H1 (cell line): ENCODE measurements at regions not wholly inside any gene's neighbourhood (a gene's known extent, or its start where the extent isn't known, plus 50 kb on each side); places are given as distances from the start of the nearest gene placed in this dataset.

ENCODE experiments used
- CTCF ChIA-PET: fragments of 300-600 bp; sonication (Branson Sonifier 250); formaldehyde crosslinking; loops from one replicate; lab custom pipeline; 2021; ENCODE audit not compliant: partially characterized antibody; lab: Charles Lee
- POLR2A ChIA-PET: fragments of 300-600 bp; sonication (Branson Sonifier 250); formaldehyde crosslinking; loops from one replicate; lab custom pipeline; 2021; ENCODE audit warnings: inconsistent platforms; ENCODE audit not compliant: partially characterized antibody; lab: Charles Lee
- DNase-seq, 2 experiments: peaks; one replicate each; pipeline versions ENCODE4 v3.0.0 to v3.0.0-alpha.2; 2010 to 2022; ENCODE audit warnings: low spot score in 2 of 2, low read depth in 1 of 2, mixed read lengths in 1 of 2
- FAIRE-seq: peaks from 2 replicates; lab custom pipeline; 2011; peaks lifted over from hg19 to GRCh38; lab: Jason Lieb, UNC
- H2AFZ ChIP-seq: 2 replicates; pipeline ENCODE4 v1.8.1; 2012; ENCODE audit warnings: low read length, inconsistent platforms
- H2AK5ac ChIP-seq: 2 replicates; pipeline ENCODE4 v1.6.1; 2013; ENCODE audit warnings: low read depth, low read length
- H2BK120ac ChIP-seq: replicated peaks from 2 replicates; pipeline ENCODE3; 2013; ENCODE audit warnings: low read depth, low read length, inconsistent platforms
- H2BK12ac ChIP-seq: 2 replicates; pipeline ENCODE4 v1.6.1; 2013; ENCODE audit warnings: low read depth, low read length
- H2BK15ac ChIP-seq: 2 replicates; pipeline ENCODE4 v1.6.1; 2013; ENCODE audit warnings: low read length
- H2BK20ac ChIP-seq: 2 replicates; pipeline ENCODE4 v1.6.1; 2013; ENCODE audit warnings: low read length
- H2BK5ac ChIP-seq: 2 replicates; pipeline ENCODE4 v1.6.1; 2013; ENCODE audit warnings: low read depth, low read length
- H3K14ac ChIP-seq: 2 replicates; pipeline ENCODE4 v1.6.1; 2013; ENCODE audit warnings: inconsistent platforms; ENCODE audit not compliant: insufficient read length
- H3K18ac ChIP-seq: 2 replicates; pipeline ENCODE4 v1.6.1; 2013; ENCODE audit warnings: low read length; ENCODE audit errors: extremely low read depth
- H3K23ac ChIP-seq: 2 replicates; pipeline ENCODE4 v1.6.1; 2013; ENCODE audit warnings: inconsistent platforms; ENCODE audit not compliant: insufficient read length
- H3K23me2 ChIP-seq: 2 replicates; pipeline ENCODE4 v1.6.1; 2013; ENCODE audit warnings: low read depth, low read length
- H3K27ac ChIP-seq: 2 replicates; pipeline ENCODE4 v1.6.1; 2011; ENCODE audit warnings: low read depth, low read length, inconsistent platforms
- H3K27me3 ChIP-seq, 4 experiments: replicated peaks in 1 of 4; 1 replicate in 1 of 4; 2 replicates in 3 of 4; pipeline versions ENCODE4 v1.6.1 to v1.8.1; 2011 to 2013; ENCODE audit warnings: low read length in 3 of 4, mild to moderate bottlenecking in 3 of 4, inconsistent platforms in 2 of 4, mixed read lengths in 2 of 4, moderate library complexity in 1 of 4; ENCODE audit not compliant: control insufficient read depth in 3 of 4, insufficient read depth in 3 of 4; ENCODE audit errors: extremely low read depth in 1 of 4
- H3K36me3 ChIP-seq, 4 experiments: 2 replicates each; pipeline versions ENCODE4 v1.6.1 to v1.8.1; 2011 to 2013; ENCODE audit warnings: mild to moderate bottlenecking in 4 of 4, low read length in 3 of 4, moderate library complexity in 2 of 4, control low read depth in 1 of 4, inconsistent platforms in 1 of 4; ENCODE audit not compliant: insufficient read depth in 4 of 4, control insufficient read depth in 2 of 4
- H3K4ac ChIP-seq: replicated peaks from 2 replicates; pipeline ENCODE3; 2013; ENCODE audit warnings: low read length, low read depth, mixed read lengths, inconsistent platforms; ENCODE audit not compliant: insufficient read length
- H3K4me1 ChIP-seq, 4 experiments: replicated peaks in 1 of 4; 1 replicate in 1 of 4; 2 replicates in 3 of 4; pipeline versions ENCODE4 v1.6.1 to v1.8.1; 2011 to 2013; ENCODE audit warnings: low read length in 3 of 4, inconsistent platforms in 2 of 4, mixed read lengths in 1 of 4; ENCODE audit not compliant: insufficient read depth in 4 of 4, control insufficient read depth in 3 of 4
- H3K4me2 ChIP-seq, 2 experiments: 2 replicates each; pipeline versions ENCODE4 v1.6.1 to v1.8.1; 2011 to 2013; ENCODE audit warnings: low read depth in 2 of 2, low read length in 2 of 2, control low read depth in 1 of 2, inconsistent platforms in 1 of 2, mild to moderate bottlenecking in 1 of 2; ENCODE audit not compliant: insufficient read depth in 1 of 2
- H3K4me3 ChIP-seq, 4 experiments: fragments of 200-600, 300-600 bp in 1 of 4; sonication (generic), shearing (Covaris generic), sonication (Bioruptor Twin) in 1 of 4; 2 replicates each; pipeline versions ENCODE4 v1.5.1 to v1.8.1; 2011 to 2016; ENCODE audit warnings: low read length in 4 of 4, low read depth in 3 of 4, control low read depth in 2 of 4, inconsistent platforms in 2 of 4, mild to moderate bottlenecking in 2 of 4, mixed read lengths in 1 of 4, moderate library complexity in 1 of 4; ENCODE audit not compliant: insufficient read depth in 2 of 4; ENCODE audit errors: extremely low read depth in 1 of 4
- H3K56ac ChIP-seq: replicated peaks from 2 replicates; pipeline ENCODE3; 2013; ENCODE audit warnings: low read depth, mild to moderate bottlenecking, mixed read lengths, low read length, inconsistent platforms; ENCODE audit not compliant: insufficient read length
- H3K79me1 ChIP-seq: 2 replicates; pipeline ENCODE4 v1.6.1; 2013; ENCODE audit warnings: low read depth, low read length, control low read depth
- H3K79me2 ChIP-seq, 2 experiments: 2 replicates each; pipeline versions ENCODE4 v1.6.1 to v1.8.1; 2012 to 2013; ENCODE audit warnings: low read length in 2 of 2, mild to moderate bottlenecking in 2 of 2, inconsistent platforms in 1 of 2; ENCODE audit not compliant: insufficient read depth in 2 of 2, control insufficient read depth in 1 of 2
- H3K9ac ChIP-seq, 4 experiments: replicated peaks in 1 of 4; 1 replicate in 1 of 4; 2 replicates in 3 of 4; pipeline versions ENCODE4 v1.6.1 to v1.8.1; 2011 to 2013; ENCODE audit warnings: low read depth in 3 of 4, low read length in 3 of 4, control low read depth in 2 of 4, mild to moderate bottlenecking in 2 of 4, moderate library complexity in 2 of 4, inconsistent platforms in 1 of 4; ENCODE audit errors: extremely low read depth in 1 of 4
- H3K9me3 ChIP-seq, 2 experiments: 2 replicates each; pipeline versions ENCODE4 v1.6.1 to v1.8.1; 2012 to 2013; ENCODE audit warnings: mild to moderate bottlenecking in 2 of 2, moderate library complexity in 2 of 2, control low read depth in 1 of 2, inconsistent platforms in 1 of 2, low read depth in 1 of 2, low read length in 1 of 2, mixed read lengths in 1 of 2; ENCODE audit not compliant: insufficient read depth in 2 of 2
- H4K20me1 ChIP-seq, 2 experiments: replicated peaks in 1 of 2; 2 replicates each; pipeline versions ENCODE3 to v1.8.1; 2011 to 2013; ENCODE audit warnings: inconsistent platforms in 2 of 2, low read length in 2 of 2, mild to moderate bottlenecking in 1 of 2; ENCODE audit not compliant: insufficient read depth in 2 of 2, control insufficient read depth in 1 of 2
- H4K5ac ChIP-seq: 2 replicates; pipeline ENCODE4 v1.6.1; 2013; ENCODE audit warnings: low read length, low read depth, mixed read lengths, inconsistent platforms; ENCODE audit not compliant: insufficient read length
- H4K8ac ChIP-seq: 2 replicates; pipeline ENCODE4 v1.8.0; 2013; ENCODE audit warnings: mild to moderate bottlenecking, moderate library complexity, low read length, inconsistent platforms; ENCODE audit not compliant: insufficient read depth; ENCODE audit errors: extremely low read depth
- H4K91ac ChIP-seq: replicated peaks from 2 replicates; pipeline ENCODE3; 2013; ENCODE audit warnings: low read length, mixed read lengths, inconsistent platforms; ENCODE audit not compliant: insufficient read length
- ASH2L ChIP-seq: fragments of 200-600, 300-600 bp; sonication (generic); IDR thresholded peaks from one replicate; pipeline ENCODE4 v1.7.1; 2017; ENCODE audit warnings: low read length
- CBX5 ChIP-seq: fragments of 300-800, 300-1000 bp; sonication (generic); IDR thresholded peaks from 2 replicates; pipeline ENCODE4 v1.7.1; 2016; ENCODE audit warnings: antibody characterized with exemption, low read length, low read depth
- CEBPB ChIP-seq: IDR thresholded peaks from 2 replicates; pipeline ENCODE4 v1.6.1; 2012; ENCODE audit warnings: low read depth, low read length
- EGR1 ChIP-seq: IDR thresholded peaks from 2 replicates; pipeline ENCODE4 v1.6.1; 2011; ENCODE audit warnings: low read depth, low read length, borderline replicate concordance
- FOSL1 ChIP-seq: IDR thresholded peaks from 2 replicates; pipeline ENCODE4 v1.6.1; 2011; ENCODE audit warnings: mild to moderate bottlenecking, low read depth, low read length, moderate library complexity; ENCODE audit not compliant: insufficient read depth
- JUN ChIP-seq: IDR thresholded peaks from 2 replicates; pipeline ENCODE4 v1.6.1; 2011; ENCODE audit warnings: low read depth, mild to moderate bottlenecking, improper control_type of control experiment, low read length
- KDM1A ChIP-seq: fragments of 200-600, 300-600 bp; sonication (generic); IDR thresholded peaks from 2 replicates; pipeline ENCODE4 v1.7.1; 2016; ENCODE audit warnings: mild to moderate bottlenecking, low read length, borderline replicate concordance
- MAFK ChIP-seq: IDR thresholded peaks from 2 replicates; pipeline ENCODE4 v1.6.1; 2012; ENCODE audit warnings: low read depth, mild to moderate bottlenecking, improper control_type of control experiment, low read length
- NANOG ChIP-seq: IDR thresholded peaks from 2 replicates; pipeline ENCODE4 v1.6.1; 2011; ENCODE audit warnings: low read length, low read depth, mild to moderate bottlenecking, inconsistent platforms; ENCODE audit not compliant: insufficient read depth, poor library complexity, severe bottlenecking
- NRF1 ChIP-seq: IDR thresholded peaks from 2 replicates; pipeline ENCODE4 v1.6.1; 2011; ENCODE audit warnings: mild to moderate bottlenecking, low read depth, low read length, improper control_type of control experiment
- SIRT6 ChIP-seq: IDR thresholded peaks from one replicate; pipeline ENCODE4 v1.7.1; 2012; ENCODE audit warnings: low read length, inconsistent platforms
- SP1 ChIP-seq: IDR thresholded peaks from 2 replicates; pipeline ENCODE4 v1.6.1; 2011; ENCODE audit warnings: low read depth, low read length
- SP2 ChIP-seq: IDR thresholded peaks from 2 replicates; pipeline ENCODE4 v1.6.1; 2012; ENCODE audit warnings: mild to moderate bottlenecking, low read length, inconsistent platforms
- SUZ12 ChIP-seq: fragments of 200-600 bp; sonication (generic); IDR thresholded peaks from 2 replicates; pipeline ENCODE4 v1.6.1; 2012; ENCODE audit warnings: mild to moderate bottlenecking, inconsistent platforms, low read length, moderate library complexity, mixed read lengths
- TBP ChIP-seq: IDR thresholded peaks from 2 replicates; pipeline ENCODE4 v1.6.1; 2011; ENCODE audit warnings: low read depth, low read length, improper control_type of control experiment
- WGBS, 2 experiments: shearing (Covaris generic) in 1 of 2; methylation state at CpG; one replicate each; pipeline versions ENCODE4 v1.1.6 to v1.1.7; 2013 to 2015; ENCODE audit warnings: low lambda C conversion rate in 2 of 2, mixed read lengths in 2 of 2, inconsistent platforms in 1 of 2, low coverage in 1 of 2, missing lambda C conversion rate in 1 of 2; ENCODE audit not compliant: insufficient replicate concordance in 2 of 2, insufficient coverage in 1 of 2, insufficient read length in 1 of 2; ENCODE audit errors: extremely low coverage in 1 of 2, missing lambda C conversion rate in 1 of 2; 5-methylcytosine and 5-hydroxymethylcytosine counted together
- TF ChIP-seq, protein P1 (sequence below): IDR thresholded peaks from 2 replicates; pipeline ENCODE4 v1.6.1; 2012; ENCODE audit warnings: inconsistent platforms

DNA sequence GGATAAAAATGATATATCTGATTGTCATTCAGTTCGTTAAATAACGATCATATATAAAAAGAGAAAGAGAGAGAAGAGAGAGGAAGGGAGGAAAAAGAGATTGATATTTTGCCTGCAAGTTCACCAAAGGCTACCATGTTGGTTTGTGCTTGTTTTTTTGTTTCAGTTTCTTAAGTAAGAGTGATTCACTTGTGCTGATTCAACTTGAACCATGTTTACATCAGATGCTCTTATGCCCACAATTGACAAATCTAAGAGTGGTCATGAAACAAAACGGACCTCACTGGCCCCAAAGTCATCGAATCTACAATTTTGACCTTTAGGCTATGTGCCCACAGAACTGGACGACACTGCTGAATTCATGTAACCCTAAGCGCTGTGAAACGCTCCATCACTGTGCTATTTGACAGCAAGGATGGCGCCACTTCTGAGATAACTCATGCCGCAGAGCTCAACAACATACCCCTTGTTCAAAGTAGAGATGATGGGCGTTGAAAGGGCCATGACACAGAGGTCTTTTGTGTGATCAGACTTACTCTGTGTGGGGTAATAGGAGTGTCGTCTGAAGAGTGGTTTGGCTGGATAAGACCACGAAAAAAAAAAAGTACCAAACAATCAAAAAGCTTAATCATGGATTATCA, 481.4 kb downstream of the SETD4 start:
- Histone ChIP-seq H4K91ac (no peak overlapping the region), H3K4me1 (no peaks in the 10 kb centered on the region), H3K27ac (no peak overlapping the region), H3K9ac (no peak overlapping the region), H3K18ac (no peak overlapping the region), H2BK20ac (no peak overlapping the region), H3K79me1 (no peaks in the 10 kb centered on the region), H4K5ac (no peak overlapping the region), H2BK15ac (no peak overlapping the region), H3K23ac (no peak overlapping the region), H2BK12ac (no peak overlapping the region), H3K14ac (no peak overlapping the region), H3K27me3 (no peaks in the 10 kb centered on the region), H2BK120ac (no peak overlapping the region), H3K9me3 (no peaks in the 10 kb centered on the region), H2AFZ (no peak overlapping the region), H3K36me3 (no peaks in the 10 kb centered on the region), H3K79me2 (no peaks in the 10 kb centered on the region), H3K4me3 (no peak overlapping the region), H4K8ac (no peak overlapping the region), H4K20me1 (no peaks in the 10 kb centered on the region), H3K4me2 (no peak overlapping the region), H2AK5ac (no peak overlapping the region), H2BK5ac (no peak overlapping the region), H3K23me2 (no peaks in the 10 kb centered on the region), H3K4ac (no peak overlapping the region), H3K56ac (no peak overlapping the region)
- FAIRE-seq (no peak), DNase-seq (no peak)
- ChIA-PET POLR2A (no interaction called here), CTCF (interaction anchor here (0.9 to 1.1 kb wide), 2 partner anchors 13 to 128 kb away, joined by 3 read pairs; no protein-coding TSS in a partner anchor)
- 90% methylated on average over 12 of the region's 12 CpGs; no CpG with 5 or more reads in 1 of the 2 experiments for WGBS, 2 experiments
- no peak for TF ChIP-seq FOSL1
- TF ChIP-seq NANOG = no peak
- TF ChIP-seq ASH2L = no peak
- TF ChIP-seq CBX5 = no peak
- no peak for TF ChIP-seq EGR1
- TF ChIP-seq MAFK = no peak
- TF ChIP-seq TBP = no peak
- no peak for TF ChIP-seq SIRT6
- no peak for TF ChIP-seq SP2
- TF ChIP-seq, protein P1, sequence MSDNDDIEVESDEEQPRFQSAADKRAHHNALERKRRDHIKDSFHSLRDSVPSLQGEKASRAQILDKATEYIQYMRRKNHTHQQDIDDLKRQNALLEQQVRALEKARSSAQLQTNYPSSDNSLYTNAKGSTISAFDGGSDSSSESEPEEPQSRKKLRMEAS = no peak
- no peak for TF ChIP-seq CEBPB
- TF ChIP-seq JUN = no peak
- no peak for TF ChIP-seq SP1
- TF ChIP-seq KDM1A = no peak
- TF ChIP-seq NRF1 = no peak
- no peak for TF ChIP-seq SUZ12
